PC-9 (cell line): ENCODE measurements at regions not wholly inside any gene's neighbourhood (a gene's known extent, or its start where the extent isn't known, plus 50 kb on each side); places are given as distances from the start of the nearest gene placed in this dataset.

Experiments used
- BruUV-seq: library from RNA; stranded (reverse); fragments of 400-500 nt; replicated peaks from 2 replicates; lab custom pipeline; 2021; lab: Mats Ljungman, UMichigan
- CTCF ChIA-PET: fragments of 300-600 bp; sonication (Branson Sonifier 250); formaldehyde crosslinking; loops from one replicate; lab custom pipeline; 2022; ENCODE audit warnings: antibody characterized with exemption; lab: Charles Lee
- POLR2A ChIA-PET: fragments of 300-600 bp; sonication (Branson Sonifier 250); formaldehyde crosslinking; loops from one replicate; lab custom pipeline; 2022; ENCODE audit warnings: antibody characterized with exemption; ENCODE audit not compliant: unreplicated experiment; lab: Charles Lee
- DNase-seq, 2 experiments: peaks; one replicate each; pipeline versions ENCODE4 v3.0.0 to v3.0.0-alpha.2; 2015 to 2022; ENCODE audit warnings: mixed read lengths in 1 of 2
- H2AFZ ChIP-seq: fragments of 200-600 bp; sonication (generic); 2 replicates; pipeline ENCODE4 v1.8.1; 2017; ENCODE audit warnings: antibody characterized with exemption
- H3F3A ChIP-seq: fragments of 200-600 bp; sonication (generic); 2 replicates; pipeline ENCODE4 v1.8.1; 2017; ENCODE audit warnings: antibody characterized with exemption, mild to moderate bottlenecking, low read depth; ENCODE audit not compliant: insufficient read depth
- H3K27ac ChIP-seq: fragments of 200-600 bp; sonication (generic); 2 replicates; pipeline ENCODE4 v1.6.1; 2016; ENCODE audit warnings: mixed run types
- H3K27me3 ChIP-seq: fragments of 200-600 bp; sonication (generic); 2 replicates; pipeline ENCODE4 v1.6.1; 2016; ENCODE audit warnings: low read depth, mixed run types; ENCODE audit not compliant: insufficient read depth
- H3K36me3 ChIP-seq: fragments of 200-600 bp; sonication (generic); 2 replicates; pipeline ENCODE4 v1.6.1; 2016; ENCODE audit warnings: low read depth, mixed run types
- H3K4me1 ChIP-seq: fragments of 200-600 bp; sonication (generic); replicated peaks from 2 replicates; pipeline ENCODE4 v1.6.1; 2016; ENCODE audit warnings: mixed run types; ENCODE audit not compliant: insufficient read depth
- H3K4me2 ChIP-seq: fragments of 200-600 bp; sonication (generic); 2 replicates; pipeline ENCODE4 v1.6.1; 2017; ENCODE audit warnings: mixed run types
- H3K4me3 ChIP-seq: fragments of 200-600 bp; sonication (generic); 2 replicates; pipeline ENCODE4 v1.6.1; 2016; ENCODE audit warnings: mixed run types
- H3K79me2 ChIP-seq: fragments of 200-600 bp; sonication (generic); 2 replicates; pipeline ENCODE4 v1.6.1; 2017; ENCODE audit warnings: low read depth, mixed run types
- H3K9me2 ChIP-seq: fragments of 200-600 bp; sonication (generic); 2 replicates; pipeline ENCODE4 v1.8.1; 2017; ENCODE audit warnings: mild to moderate bottlenecking; ENCODE audit not compliant: insufficient read depth
- H3K9me3 ChIP-seq: fragments of 200-600 bp; sonication (generic); 2 replicates; pipeline ENCODE4 v1.8.1; 2016; ENCODE audit warnings: low read depth; ENCODE audit not compliant: insufficient read depth
- H4K20me1 ChIP-seq: fragments of 200-600 bp; sonication (generic); 2 replicates; pipeline ENCODE4 v1.8.1; 2017; ENCODE audit not compliant: insufficient read depth
- CTCF ChIP-seq: fragments of 200-600 bp; sonication (generic); conservative IDR thresholded peaks from 2 replicates; pipeline ENCODE4 v1.6.1; 2017; ENCODE audit warnings: mixed run types, antibody characterized with exemption, mild to moderate bottlenecking, moderate library complexity
- EZH2 ChIP-seq: fragments of 200-600 bp; sonication (generic); IDR thresholded peaks from 2 replicates; pipeline ENCODE4 v1.8.0; 2017; ENCODE audit warnings: antibody characterized with exemption, low read depth
- intact Hi-C: fragments of 100-400 bp; cut with micrococcal nuclease; formaldehyde crosslinking; loops from one replicate; pipeline ENCODE4 v1.10.0; 2022; ENCODE audit not compliant: unreplicated experiment

DNA sequence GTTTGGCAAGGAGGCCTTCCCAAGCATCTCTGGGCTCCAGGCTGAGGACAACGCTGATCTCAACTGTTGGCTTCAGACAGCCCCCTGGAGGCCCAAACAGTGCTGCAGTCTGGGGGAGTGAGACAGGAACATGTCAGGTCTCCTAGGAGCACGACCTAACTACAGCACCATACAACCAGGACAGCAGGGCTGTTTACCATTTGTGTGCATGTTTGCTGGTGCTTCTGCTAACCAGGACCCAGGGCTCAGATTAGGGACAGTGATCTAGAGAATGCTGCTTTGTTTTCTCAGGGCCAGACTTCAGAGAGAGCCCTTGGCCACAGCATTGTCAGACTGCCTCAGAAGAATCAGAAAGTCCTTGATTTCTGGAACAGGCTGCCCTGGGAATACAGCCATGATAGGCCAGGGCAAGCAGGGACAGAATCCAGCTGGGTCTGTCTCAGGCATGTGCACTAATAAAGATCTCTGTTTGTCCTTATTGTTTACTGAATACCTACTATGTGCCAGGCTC is 126.5 kb downstream of the VPREB1 start:
- H2AFZ ChIP-seq, result no peak overlapping the region
- no peaks in the 10 kb centered on the region for H3F3A ChIP-seq
- no peak overlapping the region for H3K4me3 ChIP-seq
- intact Hi-C loops, result no loop called here
- no peak for TF ChIP-seq CTCF
- no peak for TF ChIP-seq EZH2
- H4K20me1 ChIP-seq, result no peaks in the 10 kb centered on the region
- ChIA-PET CTCF (no interaction called here), POLR2A (no interaction called here)
- no peaks in the 10 kb centered on the region for H3K4me1 ChIP-seq
- no peak overlapping the region for H3K4me2 ChIP-seq
- H3K9me3 ChIP-seq, result no peaks in the 10 kb centered on the region
- no peaks in the 10 kb centered on the region for H3K79me2 ChIP-seq
- no TSS peak for BruUV-seq
- H3K27ac ChIP-seq, result no peak overlapping the region
- no peaks in the 10 kb centered on the region for H3K9me2 ChIP-seq
- H3K36me3 ChIP-seq, result no peaks in the 10 kb centered on the region
- DNase-seq, result no peak
- peaks cover 37% of the 10 kb centered on the region for H3K27me3 ChIP-seq

- no peaks in the 10 kb centered on the region for H3K9me2 ChIP-seq
- no TSS peak for BruUV-seq
- intact Hi-C loops, result no loop called here
- POLR2A ChIA-PET, result no interaction called here
- no peak for TF ChIP-seq CTCF
- no peak for TF ChIP-seq EZH2
- no peak overlapping the region for H2AFZ ChIP-seq
- H3K4me3 ChIP-seq, result no peak overlapping the region
- no peak overlapping the region for H3K4me2 ChIP-seq
- peaks cover 45% of the 10 kb centered on the region for H3K27me3 ChIP-seq
- no peak overlapping the region for H3K27ac ChIP-seq
- no peaks in the 10 kb centered on the region for H3F3A ChIP-seq
- no peaks in the 10 kb centered on the region for H3K4me1 ChIP-seq
- H4K20me1 ChIP-seq, result no peaks in the 10 kb centered on the region
- no peaks in the 10 kb centered on the region for H3K36me3 ChIP-seq
- no peak for DNase-seq
- CTCF ChIA-PET, result no interaction called here
- no peaks in the 10 kb centered on the region for H3K79me2 ChIP-seq
- H3K9me3 ChIP-seq, result no peaks in the 10 kb centered on the region
These were observed 127.5 kb downstream of the VPREB1 start for GRCh38 chr22:22372086-22372485.

GRCh38 chr22:22374163-22374562 is 129.6 kb downstream of the VPREB1 start:
- ChIA-PET POLR2A (no interaction called here), CTCF (no interaction called here)
- intact Hi-C loops, result loop anchor here (2.0 kb wide), 1 partner anchor 21 kb away; no protein-coding TSS in a partner anchor

More at GRCh38 chr22:22374163-22374562, 129.6 kb downstream of the VPREB1 start:
- H4K20me1 ChIP-seq, result no peaks in the 10 kb centered on the region
- H3K4me2 ChIP-seq, result no peak overlapping the region
- peaks cover 34% of the 10 kb centered on the region for H3K27me3 ChIP-seq
- H2AFZ ChIP-seq, result no peak overlapping the region
- H3K4me3 ChIP-seq, result no peak overlapping the region
- H3K9me2 ChIP-seq, result no peaks in the 10 kb centered on the region
- no peaks in the 10 kb centered on the region for H3K4me1 ChIP-seq
- H3K36me3 ChIP-seq, result no peaks in the 10 kb centered on the region
- H3K79me2 ChIP-seq, result no peaks in the 10 kb centered on the region
- no TSS peak for BruUV-seq
- DNase-seq, result no peak
- H3K9me3 ChIP-seq, result no peaks in the 10 kb centered on the region
- no peaks in the 10 kb centered on the region for H3F3A ChIP-seq
- TF ChIP-seq EZH2 (no peak), CTCF (no peak)
- no peak overlapping the region for H3K27ac ChIP-seq
